Peyer's patch (tissue), 4 donors: ENCODE measurements at regions not wholly inside any gene's neighbourhood (a gene's known extent, or its start where the extent isn't known, plus 50 kb on each side); places are given as distances from the start of the nearest gene placed in this dataset.

Experiments used
- CTCF ChIP-seq, 6 experiments: fragments of 450-650 bp in 4 of 6; fragments of 200-600 bp in 2 of 6; sonication (generic) in 1 of 6; IDR thresholded peaks; one replicate each; pipeline ENCODE4 v1.5.1; 2017 to 2019; ENCODE audit warnings: antibody characterized with exemption in 6 of 6, mild to moderate bottlenecking in 3 of 6, moderate library complexity in 1 of 6
- POLR2A ChIP-seq, 2 donors: fragments of 450-650 bp; IDR thresholded peaks; one replicate each; pipeline ENCODE4 v1.5.1; 2017; ENCODE audit warnings: antibody characterized with exemption in 2 of 2, mild to moderate bottlenecking in 2 of 2, moderate library complexity in 2 of 2

- TF ChIP-seq CTCF (IDR thresholded peaks at IDR 0.05) (no peak), POLR2A (IDR thresholded peaks at IDR 0.05) (no peak)
Measured at GRCh38 chr21:38702196-38702595, 103.5 kb upstream of the ETS2 start.
